K562 (cell line): ENCODE measurements at regions not wholly inside any gene's neighbourhood (a gene's known extent, or its start where the extent isn't known, plus 50 kb on each side); places are given as distances from the start of the nearest gene placed in this dataset.

Source experiments
- CBFB ChIP-seq: sonication (generic); formaldehyde crosslinking; IDR thresholded peaks from 2 replicates; pipeline ENCODE4 v1.4.0; 2020; ENCODE audit warnings: mild to moderate bottlenecking, missing genetic modification reagents
- CBX1 ChIP-seq: sonication (generic); IDR thresholded peaks from 2 replicates; pipeline ENCODE4 v1.6.1; 2016; ENCODE audit warnings: antibody characterized with exemption, low read depth, mild to moderate bottlenecking
- HDGF ChIP-seq: fragments of 450-650 bp; IDR thresholded peaks from 2 replicates; pipeline ENCODE4 v1.6.1; 2016
- JUNB ChIP-seq: fragments of 450-650 bp; formaldehyde crosslinking; conservative IDR thresholded peaks from 2 replicates; pipeline ENCODE4 v1.4.0; 2020; ENCODE audit warnings: mild to moderate bottlenecking
- NCOA1 ChIP-seq: fragments of 450-650 bp; IDR thresholded peaks from 2 replicates; pipeline ENCODE4 v1.6.1; 2016; ENCODE audit warnings: low read depth
- ZBTB17 ChIP-seq: fragments of 450-650 bp; formaldehyde crosslinking; IDR thresholded peaks from 2 replicates; pipeline ENCODE4 v1.4.0; 2020; ENCODE audit warnings: mild to moderate bottlenecking

- TF ChIP-seq JUNB (no peak), CBFB (CRISPR knock-in tag) (no peak), NCOA1 (no peak), CBX1 (no peak), ZBTB17 (no peak), HDGF (no peak)
Measured at GRCh38 chr14:85016496-85016895, 513.4 kb upstream of the FLRT2 start.
